GOT3 (cell line): ENCODE measurements at regions not wholly inside any gene's neighbourhood (a gene's known extent, or its start where the extent isn't known, plus 50 kb on each side); places are given as distances from the start of the nearest gene placed in this dataset.
"Not testable (repeated sequence)": the region's sequence is repeated elsewhere in the genome, so short reads cannot be mapped to it uniquely, and the experiment has no call there.

Experiments
- DNase-seq: peaks from one replicate; lab custom pipeline; 2025; ENCODE audit warnings: mixed read lengths; lab: John Stamatoyannopoulos, UW

GRCh38 chr7:41578700-41579099 is 124.2 kb downstream of the INHBA start:
- DNase-seq: no peak

GRCh38 chr7:41576166-41576565 is 126.7 kb downstream of the INHBA start:
- DNase-seq: no peak

DNA sequence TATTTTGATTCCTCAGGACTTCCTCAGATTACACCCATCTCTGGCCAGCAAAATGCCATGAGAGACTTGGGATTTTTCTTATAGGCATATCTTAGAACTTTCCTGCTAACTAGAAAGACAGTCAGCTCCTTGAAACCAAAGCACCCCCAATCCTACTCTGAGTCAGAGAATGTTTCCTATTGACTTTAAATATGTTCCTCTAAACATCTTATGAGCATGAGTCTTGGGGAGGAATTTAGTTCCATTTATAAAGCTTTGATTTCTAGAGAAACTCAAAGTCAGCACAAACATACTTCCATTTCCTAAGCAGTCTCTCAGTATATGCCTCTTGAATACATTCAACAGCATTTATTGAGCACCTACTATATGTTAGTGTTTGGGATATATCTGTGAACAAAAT is 128.5 kb downstream of the INHBA start:
- DNase-seq: no peak

DNA sequence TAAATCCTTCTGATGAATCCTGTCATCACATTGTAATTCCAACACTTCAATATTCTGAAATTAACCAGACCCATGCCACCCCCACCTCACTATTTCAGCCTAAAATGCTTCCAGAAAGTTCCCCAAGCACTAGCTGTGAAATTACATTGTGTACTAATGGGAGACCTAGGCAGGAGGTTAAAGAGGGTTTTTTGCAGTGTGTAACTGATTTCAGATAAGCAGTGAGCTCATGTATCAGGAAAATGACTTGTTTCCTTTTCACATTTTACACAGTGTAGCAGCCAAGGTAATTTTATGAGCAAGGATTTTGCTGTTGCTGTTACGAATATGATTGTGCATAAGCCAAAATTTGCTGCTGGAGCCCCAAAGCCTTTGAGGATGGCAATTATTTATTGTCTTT is 129.0 kb downstream of the INHBA start:
- no peak for DNase-seq

DNA sequence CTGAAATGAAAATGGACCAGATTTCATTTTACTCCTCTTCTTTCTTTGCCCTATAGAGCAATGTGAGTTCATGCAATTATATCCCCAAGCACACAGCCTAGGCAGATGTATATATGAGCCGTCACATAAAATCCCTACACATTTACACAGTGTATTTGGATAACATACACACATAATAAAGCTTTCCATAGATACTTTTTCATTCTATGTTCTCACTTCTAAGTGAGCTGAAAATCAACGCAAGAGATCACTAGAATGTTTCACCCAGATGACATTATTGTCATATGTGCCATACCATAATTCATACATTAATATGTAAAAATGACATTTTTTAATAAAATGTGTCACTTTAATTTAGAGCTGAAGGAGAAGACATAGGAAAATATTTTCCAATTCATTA is 129.4 kb downstream of the INHBA start:
- DNase-seq: no peak

- no peak for DNase-seq
Measured at GRCh38 chr7:41573015-41573414, 129.9 kb downstream of the INHBA start.

GRCh38 chr7:41571573-41571972 is 131.3 kb downstream of the INHBA start:
- DNase-seq: no peak

GRCh38 chr7:41570766-41571165 is 132.1 kb downstream of the INHBA start:
- no peak for DNase-seq

DNA sequence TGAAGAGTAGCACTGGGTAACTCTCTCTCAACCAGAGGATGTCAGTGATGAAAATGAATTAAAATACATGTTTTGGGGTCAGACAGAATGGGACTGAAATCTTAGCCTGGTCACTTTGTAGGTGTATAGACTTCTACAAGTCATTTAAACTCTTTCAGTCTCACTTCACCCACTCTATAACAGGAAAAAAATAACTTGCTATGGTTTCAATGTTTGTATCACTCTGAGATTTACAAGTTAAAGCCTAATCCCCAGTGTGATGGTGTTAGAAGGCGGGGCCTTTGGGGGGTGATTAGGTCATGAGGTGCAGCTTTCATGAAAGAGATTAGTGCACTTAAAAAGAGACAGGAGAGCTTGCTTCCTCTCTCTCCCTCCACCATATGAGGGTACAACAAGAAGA is 134.8 kb downstream of the INHBA start:
- DNase-seq: no peak

- DNase-seq: no peak
Measured at GRCh38 chr7:41567731-41568114, 135.2 kb downstream of the INHBA start.

DNA sequence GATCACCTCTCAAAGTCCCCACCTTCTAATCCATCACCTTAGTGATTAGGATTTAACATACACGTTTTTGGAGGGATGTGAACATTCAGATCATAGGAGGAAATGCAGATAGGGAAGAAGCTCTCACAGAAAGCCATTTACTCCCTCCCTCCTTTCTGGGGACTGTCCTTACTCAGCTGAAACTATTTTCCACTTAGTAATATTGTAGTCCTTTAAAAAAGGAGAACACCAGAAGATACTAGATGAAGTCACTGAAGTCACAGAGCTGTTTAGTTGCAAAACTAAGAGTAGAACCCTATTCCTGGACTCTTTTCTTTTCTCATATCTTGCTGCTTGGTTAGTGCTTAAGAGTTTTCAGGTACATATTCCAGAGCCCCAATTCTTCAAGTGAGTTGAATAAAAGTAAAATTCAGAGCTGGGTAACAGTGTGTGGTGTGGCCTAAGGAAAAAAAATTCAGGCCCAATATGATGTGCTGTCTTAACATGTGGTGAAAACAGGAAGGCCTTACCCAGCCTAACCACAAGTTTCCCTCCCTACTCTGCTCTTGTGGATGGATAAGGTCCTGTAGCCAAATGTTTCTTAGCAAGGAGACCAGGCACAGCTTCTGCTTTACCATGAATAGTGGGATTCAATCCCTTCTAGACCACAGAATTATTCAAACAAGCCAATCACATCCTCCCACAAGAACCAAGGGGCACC is 135.7 kb downstream of the INHBA start:
- no peak for DNase-seq

DNA sequence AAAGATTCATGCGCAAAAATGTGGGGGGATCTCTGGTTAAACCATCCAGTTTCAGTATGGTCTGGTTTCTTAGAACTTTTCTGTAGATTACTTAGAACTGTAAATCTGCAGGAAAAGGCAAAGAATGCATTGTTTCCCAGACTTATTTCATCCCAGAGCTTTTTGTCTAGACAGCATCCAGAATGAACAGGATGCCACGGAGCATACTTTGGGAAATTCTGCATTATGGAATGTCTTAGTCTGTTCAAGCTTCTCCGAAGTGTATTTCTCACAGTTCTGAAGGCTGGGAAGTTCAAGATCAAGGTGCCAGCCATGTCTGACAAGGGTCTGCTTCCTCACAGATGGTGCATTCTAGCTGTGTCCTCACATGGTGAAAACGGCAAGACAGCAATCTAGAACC is 136.3 kb downstream of the INHBA start:
- no peak for DNase-seq

- no peak for DNase-seq
Measured at GRCh38 chr7:41565655-41566054, 137.2 kb downstream of the INHBA start.

DNA sequence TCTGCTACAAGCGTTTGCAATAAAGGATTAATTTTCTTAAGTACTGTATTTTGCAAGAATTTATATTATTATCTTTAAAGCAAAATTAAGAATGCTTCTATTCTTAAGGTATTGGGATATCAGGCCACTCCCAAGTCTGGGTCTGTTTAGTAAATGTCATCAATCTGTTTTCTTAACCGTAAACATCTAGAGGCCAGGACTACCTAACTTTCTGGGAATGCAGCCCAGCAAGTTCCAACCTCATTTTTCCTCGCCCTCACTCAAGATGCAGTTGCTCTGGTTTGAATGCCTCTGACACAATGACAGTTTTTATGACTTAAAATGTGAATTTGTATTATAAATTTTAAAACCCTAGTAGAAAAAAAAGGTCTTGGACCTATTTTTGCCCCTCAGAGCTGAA is 143.5 kb downstream of the INHBA start:
- no peak for DNase-seq

- no peak for DNase-seq
Measured at GRCh38 chr7:41554481-41554880, 148.4 kb downstream of the INHBA start.

DNA sequence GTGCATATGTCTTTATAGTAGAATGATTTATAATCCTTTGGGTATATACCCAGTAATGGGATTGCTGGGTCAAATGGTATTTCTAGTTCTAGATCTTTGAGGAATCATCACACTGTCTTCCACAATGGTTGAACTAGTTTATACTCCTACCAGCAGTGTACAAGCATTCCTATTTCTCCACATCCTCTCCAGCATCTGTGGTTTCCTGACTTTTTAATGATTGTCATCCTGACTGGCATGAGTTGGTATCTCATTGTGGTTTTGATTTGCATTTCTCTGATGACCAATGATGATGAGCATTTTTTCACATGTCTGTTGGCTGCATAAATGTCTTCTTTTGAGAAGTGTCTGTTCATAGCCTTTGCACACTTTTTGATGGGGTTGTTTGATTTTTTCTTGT is 152.8 kb downstream of the INHBA start:
- DNase-seq: not testable (repeated sequence)

DNA sequence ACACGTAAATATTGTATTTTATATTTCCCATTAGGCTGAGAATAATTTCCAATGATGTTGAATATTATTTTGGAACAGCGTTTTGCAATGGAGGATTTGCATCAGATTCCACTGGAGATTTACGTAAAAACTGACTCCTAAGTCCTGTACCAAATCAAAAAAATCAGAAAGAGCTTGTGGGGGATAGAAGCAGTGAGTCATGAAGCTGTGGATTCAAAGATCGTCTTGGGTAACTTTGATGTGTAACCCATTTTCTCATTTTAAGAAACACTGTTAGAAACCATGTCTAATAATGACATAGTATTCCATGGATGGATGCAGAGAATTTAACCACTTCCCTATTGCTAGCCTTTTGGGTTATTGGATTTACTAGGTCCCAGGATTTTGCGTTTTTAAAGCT is 158.6 kb downstream of the INHBA start:
- no peak for DNase-seq

DNA sequence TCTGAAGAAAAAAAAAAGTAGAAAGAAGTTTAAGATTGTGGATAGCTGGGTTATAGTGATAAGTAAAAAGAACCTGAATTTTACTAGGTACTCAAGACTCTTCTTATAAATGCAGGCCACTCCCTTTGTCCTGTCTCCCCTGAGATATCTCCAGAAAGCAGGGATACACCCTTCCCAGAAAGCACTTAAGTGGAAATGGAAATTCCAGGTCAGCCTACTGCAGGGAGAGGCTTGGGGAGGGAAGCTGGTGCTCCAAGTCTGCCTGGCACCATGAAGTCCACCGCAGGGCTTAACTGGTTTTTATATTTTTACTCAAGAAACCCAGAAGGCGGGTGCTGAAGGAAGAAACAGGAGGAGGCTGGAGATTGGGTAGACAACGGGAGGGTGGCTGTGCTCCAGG is 162.3 kb downstream of the INHBA start:
- no peak for DNase-seq

GRCh38 chr7:41538810-41539724 is 163.8 kb downstream of the INHBA start:
- DNase-seq: no peak

DNA sequence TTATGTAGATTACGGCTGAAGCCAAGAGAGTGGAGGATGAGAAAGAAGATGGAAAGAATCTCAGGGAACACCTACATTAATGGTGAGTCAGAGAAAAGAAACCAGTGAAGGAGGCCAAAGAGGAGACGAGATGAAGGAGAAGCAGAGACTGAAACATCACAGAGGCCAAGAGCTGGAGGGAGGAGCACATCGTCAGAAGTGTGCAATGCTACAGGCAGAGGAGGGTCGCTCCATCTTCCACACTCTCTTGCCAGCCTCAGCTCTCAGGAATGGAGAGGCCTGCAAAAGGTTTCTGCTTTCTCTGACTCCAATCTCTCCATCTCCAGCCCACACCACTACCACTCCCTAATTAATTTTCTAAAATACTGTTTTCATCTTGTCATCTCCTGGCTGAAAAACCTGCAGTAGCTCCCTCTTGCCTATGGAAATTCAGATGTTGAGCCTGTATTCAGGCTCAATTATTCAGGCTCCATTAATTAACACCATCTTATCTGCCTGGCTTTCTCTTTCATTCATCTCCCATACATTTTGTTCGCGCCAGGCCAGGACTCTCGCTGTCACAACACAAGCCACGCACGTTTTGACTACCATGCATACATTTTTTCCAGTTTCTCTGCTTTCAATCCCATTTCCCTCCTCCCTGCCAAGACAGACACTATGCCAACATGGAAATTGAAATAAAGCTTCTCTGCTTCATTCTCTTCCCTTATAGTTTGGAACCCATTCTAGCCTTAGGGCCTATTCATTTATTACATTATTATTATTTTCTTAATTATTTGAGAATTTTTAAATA is 165.8 kb downstream of the INHBA start:
- DNase-seq: no peak

DNA sequence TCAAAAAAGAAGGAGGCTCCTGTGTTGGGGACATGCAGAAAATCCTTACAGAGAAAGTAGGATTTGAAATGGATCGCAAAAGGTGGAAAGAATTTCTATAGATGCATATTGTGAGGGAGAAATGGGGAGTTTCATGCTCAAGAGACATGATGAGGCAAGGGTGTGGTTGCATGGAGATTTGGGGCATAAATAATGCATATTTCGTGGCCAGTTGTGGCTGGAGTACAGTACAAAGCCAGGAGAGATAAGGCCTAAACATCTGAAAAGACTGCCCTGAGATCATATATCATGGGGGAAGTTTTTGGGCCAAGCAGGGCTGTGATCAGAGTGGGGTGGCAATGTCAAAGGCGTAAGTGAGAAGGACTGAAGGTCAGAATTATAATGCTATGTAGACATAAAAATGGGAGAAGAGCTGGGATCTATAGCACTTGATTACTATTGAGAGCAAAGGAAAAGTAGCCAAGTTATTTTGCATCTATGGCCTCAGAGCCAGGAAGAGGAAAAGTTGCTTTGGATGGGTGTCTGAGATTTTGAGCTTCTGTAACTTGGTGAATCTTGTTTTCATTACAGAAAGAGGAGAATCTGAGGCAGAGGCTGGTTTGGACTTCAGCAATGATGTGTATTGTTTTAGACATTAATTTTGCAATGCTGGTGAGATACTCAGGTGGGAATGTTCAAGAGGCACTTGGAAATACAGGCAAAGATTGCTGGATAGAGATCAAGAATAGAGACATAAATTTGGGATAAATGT is 166.6 kb downstream of the INHBA start:
- DNase-seq: no peak

DNA sequence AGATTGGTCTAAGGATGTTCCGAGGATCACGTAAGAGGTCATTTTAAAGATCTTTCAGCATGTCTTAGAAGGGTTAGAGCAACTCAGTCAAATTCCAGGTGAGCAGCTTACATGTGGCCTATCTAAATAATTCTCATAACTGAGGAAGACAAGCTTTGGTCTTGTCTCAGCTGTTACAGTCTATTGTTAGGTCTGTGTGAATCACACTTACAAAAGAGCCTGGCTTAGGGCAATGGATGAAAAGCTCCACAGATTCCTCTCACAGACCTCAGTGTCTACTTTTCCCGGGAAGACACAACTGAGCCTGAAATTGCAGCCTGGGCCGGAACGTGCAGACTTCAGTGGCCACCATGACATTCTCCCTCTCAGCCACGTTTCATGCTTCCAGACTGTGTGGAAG is 173.1 kb downstream of the INHBA start:
- no peak for DNase-seq
